Heart left ventricle (tissue), 13 donors: ENCODE measurements at regions not wholly inside any gene's neighbourhood (a gene's known extent, or its start where the extent isn't known, plus 50 kb on each side); places are given as distances from the start of the nearest gene placed in this dataset.

Source experiments
- POLR2A ChIP-seq, 2 donors: fragments of 450-650 bp; IDR thresholded peaks; one replicate each; pipeline ENCODE4 v1.6.1; 2017; ENCODE audit warnings: antibody characterized with exemption in 2 of 2, mild to moderate bottlenecking in 2 of 2, moderate library complexity in 2 of 2
- TF ChIP-seq, protein P1 (sequence below), 12 donors: fragments of 200-600 bp; sonication (generic) in 4 of 12; IDR thresholded peaks; one replicate each; pipeline versions ENCODE4 v1.5.0 to v1.8.0; 2018 to 2022; ENCODE audit warnings: antibody characterized with exemption in 12 of 12, mild to moderate bottlenecking in 5 of 12
- donor health status: ischemic (EF 13 %, LVEDD 7.1; RV severe dilation, severe dysfunction).
- donor health status: DM: no; HTN: yes; CAD: no.
- donor health status: DM: no; HTN: no; CAD: no.
- donor health status: ischemic (EF 25% LVEDD 6.9; RV normal size, moderate dysfunction).
- donor health status: ischemic (EF 25% LVEDD 5.7; RV mildly dilated, moderate dysfunction).
- donor health status: ischemic (EF 35%, LVEDD 5.7; RV mildly dilated, moderate dysfunction).
- donor health status: nonischemic (EF 11% LVEDD 7.7; RV severe dilation, severe dysfunction).
- donor health status: DM: yes; HTN: yes; CAD: no.
- donor health status: PGD.
- donor health status: ischemic (EF 29% LVEDD 5.4; RV normal size, mild dysfunction).
- donor health status: nonischemic (EF 23%, LVEDD 6.1; RV moderate dilation, normal function).

DNA sequence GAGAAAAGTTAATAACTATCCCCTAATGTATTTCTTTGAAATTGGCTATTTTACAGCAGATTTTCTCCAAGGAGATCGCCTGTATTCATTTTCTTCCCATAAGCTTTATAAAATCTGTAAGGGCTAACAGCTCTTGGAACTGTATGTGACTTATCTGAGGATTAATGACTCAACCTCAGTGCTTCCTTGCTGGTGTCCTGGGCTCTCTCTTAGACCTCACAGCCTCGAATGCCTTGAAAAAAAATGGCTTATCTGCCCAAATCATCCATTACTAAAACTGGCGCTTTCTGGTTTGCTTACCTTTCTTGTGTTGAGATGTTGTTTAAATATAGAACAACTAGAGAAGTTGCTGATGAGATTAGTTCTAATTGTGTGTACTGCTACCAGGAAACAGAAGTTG is 713.6 kb downstream of the SLC4A3 start:
- TF ChIP-seq, protein P1, sequence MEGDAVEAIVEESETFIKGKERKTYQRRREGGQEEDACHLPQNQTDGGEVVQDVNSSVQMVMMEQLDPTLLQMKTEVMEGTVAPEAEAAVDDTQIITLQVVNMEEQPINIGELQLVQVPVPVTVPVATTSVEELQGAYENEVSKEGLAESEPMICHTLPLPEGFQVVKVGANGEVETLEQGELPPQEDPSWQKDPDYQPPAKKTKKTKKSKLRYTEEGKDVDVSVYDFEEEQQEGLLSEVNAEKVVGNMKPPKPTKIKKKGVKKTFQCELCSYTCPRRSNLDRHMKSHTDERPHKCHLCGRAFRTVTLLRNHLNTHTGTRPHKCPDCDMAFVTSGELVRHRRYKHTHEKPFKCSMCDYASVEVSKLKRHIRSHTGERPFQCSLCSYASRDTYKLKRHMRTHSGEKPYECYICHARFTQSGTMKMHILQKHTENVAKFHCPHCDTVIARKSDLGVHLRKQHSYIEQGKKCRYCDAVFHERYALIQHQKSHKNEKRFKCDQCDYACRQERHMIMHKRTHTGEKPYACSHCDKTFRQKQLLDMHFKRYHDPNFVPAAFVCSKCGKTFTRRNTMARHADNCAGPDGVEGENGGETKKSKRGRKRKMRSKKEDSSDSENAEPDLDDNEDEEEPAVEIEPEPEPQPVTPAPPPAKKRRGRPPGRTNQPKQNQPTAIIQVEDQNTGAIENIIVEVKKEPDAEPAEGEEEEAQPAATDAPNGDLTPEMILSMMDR (IDR thresholded peaks at IDR 0.05) = no peak
- no peak for TF ChIP-seq POLR2A (IDR thresholded peaks at IDR 0.05)
